Liver (tissue), 8 donors: ENCODE measurements at regions not wholly inside any gene's neighbourhood (a gene's known extent, or its start where the extent isn't known, plus 50 kb on each side); places are given as distances from the start of the nearest gene placed in this dataset.

ENCODE experiments used
- DNase-seq: peaks from one replicate; pipeline ENCODE4 v3.0.0-alpha.2; 2017; ENCODE audit warnings: low spot score
- H3K27ac ChIP-seq, 2 donors: one replicate each; pipeline ENCODE4 v1.7.0; 2013; ENCODE audit warnings: inconsistent platforms in 2 of 2, low read length in 2 of 2, control low read depth in 1 of 2, low read depth in 1 of 2, mild to moderate bottlenecking in 1 of 2
- H3K27me3 ChIP-seq, 4 donors: one replicate each; pipeline versions ENCODE4 v1.6.1 to v1.7.0; 2013; ENCODE audit warnings: low read length in 3 of 4, inconsistent platforms in 1 of 4, mild to moderate bottlenecking in 1 of 4, moderate library complexity in 1 of 4; ENCODE audit not compliant: control insufficient read depth in 4 of 4, insufficient read depth in 4 of 4
- H3K36me3 ChIP-seq, 4 donors: one replicate each; pipeline versions ENCODE4 v1.6.1 to v1.7.0; 2013; ENCODE audit warnings: low read length in 3 of 4, mild to moderate bottlenecking in 3 of 4, low read depth in 1 of 4, moderate library complexity in 1 of 4; ENCODE audit not compliant: control insufficient read depth in 4 of 4, insufficient read depth in 3 of 4
- H3K4me1 ChIP-seq, 4 donors: one replicate each; pipeline versions ENCODE4 v1.6.1 to v1.7.0; 2013; ENCODE audit warnings: low read length in 3 of 4, mild to moderate bottlenecking in 3 of 4, moderate library complexity in 1 of 4; ENCODE audit not compliant: control insufficient read depth in 4 of 4, insufficient read depth in 4 of 4
- H3K4me3 ChIP-seq, 3 donors: one replicate each; pipeline versions ENCODE4 v1.6.1 to v1.7.0; 2013; ENCODE audit warnings: low read length in 3 of 3, control low read depth in 1 of 3, low read depth in 1 of 3, mild to moderate bottlenecking in 1 of 3
- H3K9ac ChIP-seq, 2 donors: one replicate each; pipeline ENCODE4 v1.7.0; 2013; ENCODE audit warnings: low read length in 2 of 2, mild to moderate bottlenecking in 2 of 2, moderate library complexity in 2 of 2, control low read depth in 1 of 2, low read depth in 1 of 2
- H3K9me3 ChIP-seq, 4 donors: one replicate each; pipeline versions ENCODE4 v1.6.1 to v1.7.0; 2013; ENCODE audit warnings: low read length in 3 of 4; ENCODE audit not compliant: control insufficient read depth in 4 of 4
- ATF3 ChIP-seq: IDR thresholded peaks from 2 replicates; pipeline ENCODE4 v1.6.1; 2016; ENCODE audit warnings: antibody characterized with exemption
- CTCF ChIP-seq: fragments of 150-350 bp; IDR thresholded peaks from 2 replicates; pipeline ENCODE4 v1.5.1; 2017; ENCODE audit warnings: improper control_type of control experiment, low read depth, low read length; ENCODE audit not compliant: missing input control
- EGR1 ChIP-seq, 2 donors: IDR thresholded peaks; 2 replicates each; pipeline ENCODE4 v1.6.1; 2016 to 2018; ENCODE audit warnings: antibody characterized with exemption in 2 of 2, low read depth in 2 of 2
- FOXA1 ChIP-seq: IDR thresholded peaks from 2 replicates; pipeline ENCODE4 v1.6.1; 2016; ENCODE audit warnings: antibody characterized with exemption
- FOXA2 ChIP-seq: IDR thresholded peaks from 2 replicates; pipeline ENCODE4 v1.6.1; 2016; ENCODE audit warnings: antibody characterized with exemption
- GABPA ChIP-seq, 2 donors: IDR thresholded peaks in 1 of 2; conservative IDR thresholded peaks in 1 of 2; 2 replicates each; pipeline ENCODE4 v1.6.1; 2016; ENCODE audit warnings: antibody characterized with exemption in 2 of 2, mild to moderate bottlenecking in 1 of 2, moderate library complexity in 1 of 2
- HNF4G ChIP-seq: IDR thresholded peaks from 2 replicates; pipeline ENCODE4 v1.6.1; 2016; ENCODE audit warnings: antibody characterized with exemption
- JUND ChIP-seq, 2 donors: IDR thresholded peaks; 2 replicates each; pipeline ENCODE4 v1.6.1; 2016; ENCODE audit warnings: antibody characterized with exemption in 2 of 2
- MAX ChIP-seq: IDR thresholded peaks from 2 replicates; pipeline ENCODE4 v1.6.1; 2016; ENCODE audit warnings: antibody characterized with exemption
- NR2F2 ChIP-seq: IDR thresholded peaks from 2 replicates; pipeline ENCODE4 v1.6.1; 2016; ENCODE audit warnings: antibody characterized with exemption
- RAD21 ChIP-seq, 2 donors: IDR thresholded peaks; 2 replicates each; pipeline ENCODE4 v1.6.1; 2016; ENCODE audit warnings: antibody characterized with exemption in 2 of 2, mild to moderate bottlenecking in 2 of 2
- REST ChIP-seq: IDR thresholded peaks from 2 replicates; pipeline ENCODE4 v1.6.1; 2016; ENCODE audit warnings: antibody characterized with exemption, mild to moderate bottlenecking
- RXRA ChIP-seq, 2 donors: IDR thresholded peaks; 2 replicates each; pipeline ENCODE4 v1.6.1; 2017 to 2018; ENCODE audit warnings: antibody characterized with exemption in 2 of 2, mild to moderate bottlenecking in 1 of 2
- SP1 ChIP-seq: IDR thresholded peaks from 2 replicates; pipeline ENCODE4 v1.6.1; 2018; ENCODE audit warnings: antibody characterized with exemption, mild to moderate bottlenecking
- TAF1 ChIP-seq: conservative IDR thresholded peaks from 2 replicates; pipeline ENCODE4 v1.6.1; 2016; ENCODE audit warnings: antibody characterized with exemption, mild to moderate bottlenecking
- YY1 ChIP-seq: IDR thresholded peaks from 2 replicates; pipeline ENCODE4 v1.6.1; 2016; ENCODE audit warnings: antibody characterized with exemption, mild to moderate bottlenecking
- ZBTB33 ChIP-seq: IDR thresholded peaks from 2 replicates; pipeline ENCODE4 v1.6.1; 2016; ENCODE audit warnings: antibody characterized with exemption
- WGBS: extraction: QIAGEN DNeasy Blood & Tissue Kit; methylation state at CpG from one replicate; pipeline ENCODE4 v1.1.7; 2013; 5-methylcytosine and 5-hydroxymethylcytosine counted together
- donor health status: healthy.
- donor health status: healthy.
- donor health status: healthy.
- donor health status: healthy.
- donor health status: healthy.

- no peak overlapping the region for H3K9ac ChIP-seq
- peaks cover 0 to 1% (median 0%) of the 10 kb centered on the region in 4 donors for H3K36me3 ChIP-seq
- H3K4me3 ChIP-seq = no peak overlapping the region
- no peak for TF ChIP-seq RAD21 (IDR thresholded peaks at IDR 0.05)
- TF ChIP-seq TAF1 = no peak
- no peak for TF ChIP-seq MAX
- TF ChIP-seq CTCF = no peak
- TF ChIP-seq ZBTB33 = no peak
- TF ChIP-seq JUND (IDR thresholded peaks at IDR 0.05) = no peak
- no peak for TF ChIP-seq NR2F2
- no peak for TF ChIP-seq REST
- TF ChIP-seq HNF4G = no peak
- TF ChIP-seq FOXA1 = no peak
- no peak for TF ChIP-seq EGR1 (IDR thresholded peaks at IDR 0.05; ENCODE audit: low read depth in 2 of 2)
- TF ChIP-seq RXRA (IDR thresholded peaks at IDR 0.05) = no peak
- no peak for TF ChIP-seq SP1
- TF ChIP-seq FOXA2 = no peak
- no peak for TF ChIP-seq ATF3
- TF ChIP-seq GABPA (IDR thresholded peaks at IDR 0.05 in 1 of 2, conservative IDR thresholded peaks at IDR 0.05 in 1 of 2) = no peak
- TF ChIP-seq YY1 = no peak
- H3K4me1 ChIP-seq = no peaks in the 10 kb centered on the region
- WGBS = 82% methylated on average over 7 of the region's 7 CpGs
- no peaks in the 10 kb centered on the region for H3K9me3 ChIP-seq
- DNase-seq = no peak
- peaks cover 0 to 6% (median 0%) of the 10 kb centered on the region in 4 donors for H3K27me3 ChIP-seq
- H3K27ac ChIP-seq = no peak overlapping the region
Observed at GRCh38 chr1:209302779-209303568, 280.5 kb upstream of the CAMK1G start.
